Chondrocyte (in vitro differentiated cells): ENCODE measurements at regions not wholly inside any gene's neighbourhood (a gene's known extent, or its start where the extent isn't known, plus 50 kb on each side); places are given as distances from the start of the nearest gene placed in this dataset.

Experiments used
- DNase-seq: peaks from one replicate; pipeline ENCODE4 v3.0.0; 2021; ENCODE audit warnings: mixed read lengths, low spot score
- H3K27ac Mint-ChIP-seq: one replicate; pipeline ENCODE4 v1.8.0; 2021; ENCODE audit warnings: mild to moderate bottlenecking, moderate library complexity, mixed read lengths; ENCODE audit not compliant: unreplicated experiment
- H3K27me3 Mint-ChIP-seq: 2 replicates; pipeline ENCODE4 v1.8.0; 2021; ENCODE audit warnings: low read depth, mixed read lengths
- H3K36me3 Mint-ChIP-seq: 2 replicates; pipeline ENCODE4 v1.8.0; 2021; ENCODE audit warnings: low read depth, mixed read lengths
- H3K4me1 Mint-ChIP-seq: 2 replicates; pipeline ENCODE4 v1.8.0; 2021; ENCODE audit warnings: low read depth, mild to moderate bottlenecking, mixed read lengths
- H3K4me3 Mint-ChIP-seq: one replicate; pipeline ENCODE4 v1.8.0; 2021; ENCODE audit warnings: mild to moderate bottlenecking, moderate library complexity, mixed read lengths; ENCODE audit not compliant: unreplicated experiment
- H3K9me3 Mint-ChIP-seq: 2 replicates; pipeline ENCODE4 v1.8.0; 2021; ENCODE audit warnings: low read depth, mixed read lengths
- TF ChIP-seq, protein P1 (sequence below): fragments of 200-600 bp; sonication (generic); IDR thresholded peaks from 2 replicates; pipeline ENCODE4 v1.5.0; 2021; ENCODE audit warnings: antibody characterized with exemption, mild to moderate bottlenecking, moderate library complexity

DNA sequence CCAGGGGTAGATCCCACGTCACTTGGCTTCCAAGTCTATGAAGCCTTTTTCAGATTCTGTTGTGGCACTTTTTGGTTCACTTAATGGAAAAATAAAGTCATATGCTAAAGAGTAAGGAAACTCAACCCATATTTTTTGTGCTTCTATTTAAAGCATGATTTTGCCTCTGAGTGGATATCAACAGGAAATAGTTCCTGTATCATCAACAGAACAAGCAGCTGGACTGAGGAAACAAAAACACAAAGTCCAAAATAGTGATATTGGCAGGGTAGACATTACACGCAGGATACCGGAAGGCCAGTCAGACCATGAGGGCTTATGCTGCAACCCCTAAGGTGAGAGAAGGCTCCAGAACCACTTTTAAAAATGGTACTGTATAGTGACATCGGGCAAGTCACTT lies 248.3 kb upstream of the ANO5 start:
- Mint-ChIP-seq H3K9me3 (no peaks in the 10 kb centered on the region), H3K27me3 (no peaks in the 10 kb centered on the region), H3K27ac (no peak overlapping the region), H3K4me1 (no peaks in the 10 kb centered on the region), H3K4me3 (no peak overlapping the region), H3K36me3 (no peaks in the 10 kb centered on the region)
- no peak for DNase-seq
- TF ChIP-seq, protein P1, sequence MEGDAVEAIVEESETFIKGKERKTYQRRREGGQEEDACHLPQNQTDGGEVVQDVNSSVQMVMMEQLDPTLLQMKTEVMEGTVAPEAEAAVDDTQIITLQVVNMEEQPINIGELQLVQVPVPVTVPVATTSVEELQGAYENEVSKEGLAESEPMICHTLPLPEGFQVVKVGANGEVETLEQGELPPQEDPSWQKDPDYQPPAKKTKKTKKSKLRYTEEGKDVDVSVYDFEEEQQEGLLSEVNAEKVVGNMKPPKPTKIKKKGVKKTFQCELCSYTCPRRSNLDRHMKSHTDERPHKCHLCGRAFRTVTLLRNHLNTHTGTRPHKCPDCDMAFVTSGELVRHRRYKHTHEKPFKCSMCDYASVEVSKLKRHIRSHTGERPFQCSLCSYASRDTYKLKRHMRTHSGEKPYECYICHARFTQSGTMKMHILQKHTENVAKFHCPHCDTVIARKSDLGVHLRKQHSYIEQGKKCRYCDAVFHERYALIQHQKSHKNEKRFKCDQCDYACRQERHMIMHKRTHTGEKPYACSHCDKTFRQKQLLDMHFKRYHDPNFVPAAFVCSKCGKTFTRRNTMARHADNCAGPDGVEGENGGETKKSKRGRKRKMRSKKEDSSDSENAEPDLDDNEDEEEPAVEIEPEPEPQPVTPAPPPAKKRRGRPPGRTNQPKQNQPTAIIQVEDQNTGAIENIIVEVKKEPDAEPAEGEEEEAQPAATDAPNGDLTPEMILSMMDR = no peak

DNA sequence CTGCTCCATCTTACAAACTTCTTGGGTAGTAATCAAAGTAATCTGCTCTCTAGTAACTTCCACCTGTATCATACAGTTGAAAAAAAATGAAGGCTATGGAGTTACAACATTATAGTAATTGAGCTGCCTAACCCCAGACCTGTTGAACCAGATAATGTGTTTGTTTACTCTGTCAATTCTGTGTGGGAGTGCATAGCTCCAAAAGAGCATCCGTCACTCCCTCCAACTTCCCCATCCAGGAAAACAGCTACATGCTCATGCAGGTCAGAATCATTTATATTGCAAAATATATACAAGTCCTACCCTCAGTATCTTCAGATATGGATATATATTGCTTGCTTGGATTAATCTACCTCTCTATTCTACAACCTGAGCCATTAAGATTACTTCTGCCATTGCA lies 244.0 kb upstream of the ANO5 start:
- H3K9me3 Mint-ChIP-seq = peaks cover 4% of the 10 kb centered on the region

DNA sequence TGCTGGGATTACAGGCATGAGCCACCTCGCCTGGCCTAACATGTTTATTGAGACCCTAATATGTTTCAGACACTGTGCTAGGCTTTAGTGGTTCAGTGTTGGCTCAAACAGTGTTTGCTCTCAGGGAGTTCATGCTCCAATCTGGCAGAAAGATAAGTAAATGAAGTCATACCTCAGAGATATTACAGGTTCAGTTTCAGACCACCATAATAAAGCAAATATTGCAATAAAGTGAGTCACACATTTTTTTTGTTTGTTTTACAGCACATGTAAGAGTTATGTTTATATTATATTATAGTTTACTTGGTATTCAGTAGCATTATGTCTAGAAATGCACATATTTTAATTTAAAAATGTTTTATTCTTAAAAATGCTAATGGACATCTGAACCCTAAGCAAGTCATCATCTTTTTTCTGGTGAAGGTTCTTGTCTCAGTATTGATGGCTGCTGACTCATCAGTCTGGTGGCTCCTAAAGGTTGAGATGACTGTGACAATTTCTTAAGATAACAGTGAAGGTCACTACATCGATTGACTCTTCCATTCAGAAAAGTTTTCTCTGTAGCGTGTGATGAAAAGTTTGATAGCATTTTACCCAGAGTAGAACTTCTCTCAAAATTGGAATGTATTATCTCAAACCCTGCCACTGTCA lies 243.0 kb upstream of the ANO5 start:
- Mint-ChIP-seq H3K4me1 (no peaks in the 10 kb centered on the region), H3K27me3 (no peaks in the 10 kb centered on the region), H3K4me3 (no peak overlapping the region), H3K9me3 (peaks cover 11% of the 10 kb centered on the region), H3K36me3 (no peaks in the 10 kb centered on the region), H3K27ac (no peak overlapping the region)
- no peak for DNase-seq
- TF ChIP-seq, protein P1 = no peak

More for the DNA sequence above, 244.0 kb upstream of the ANO5 start:
- TF ChIP-seq, protein P1 = no peak
- no peaks in the 10 kb centered on the region for H3K36me3 Mint-ChIP-seq
- no peaks in the 10 kb centered on the region for H3K27me3 Mint-ChIP-seq
- H3K4me3 Mint-ChIP-seq = no peak overlapping the region
- no peaks in the 10 kb centered on the region for H3K4me1 Mint-ChIP-seq
- no peak for DNase-seq
- no peak overlapping the region for H3K27ac Mint-ChIP-seq

DNA sequence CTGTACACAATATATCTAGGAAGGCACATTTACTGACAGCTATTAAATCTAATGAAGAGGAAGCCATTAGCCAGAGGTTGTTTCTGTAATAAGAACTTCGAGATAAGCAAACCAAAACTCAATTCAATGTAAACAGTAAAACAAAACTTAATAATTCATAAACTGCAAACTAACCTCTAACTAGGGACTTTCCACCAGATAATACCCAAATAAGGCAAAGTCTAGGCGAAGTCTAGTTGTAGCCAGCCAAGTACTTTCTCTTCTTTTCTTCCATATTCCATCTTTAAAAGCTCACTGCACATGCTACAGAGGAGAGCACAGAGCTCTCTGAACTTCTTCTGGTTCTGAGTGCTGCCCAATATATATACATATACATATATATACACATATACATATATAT lies 229.9 kb upstream of the ANO5 start:
- Mint-ChIP-seq H3K36me3 (no peaks in the 10 kb centered on the region), H3K9me3 (peaks cover 7% of the 10 kb centered on the region), H3K27me3 (peaks cover 2% of the 10 kb centered on the region), H3K27ac (no peak overlapping the region), H3K4me1 (no peaks in the 10 kb centered on the region), H3K4me3 (no peak overlapping the region)
- TF ChIP-seq, protein P1 = no peak
- DNase-seq = no peak

DNA sequence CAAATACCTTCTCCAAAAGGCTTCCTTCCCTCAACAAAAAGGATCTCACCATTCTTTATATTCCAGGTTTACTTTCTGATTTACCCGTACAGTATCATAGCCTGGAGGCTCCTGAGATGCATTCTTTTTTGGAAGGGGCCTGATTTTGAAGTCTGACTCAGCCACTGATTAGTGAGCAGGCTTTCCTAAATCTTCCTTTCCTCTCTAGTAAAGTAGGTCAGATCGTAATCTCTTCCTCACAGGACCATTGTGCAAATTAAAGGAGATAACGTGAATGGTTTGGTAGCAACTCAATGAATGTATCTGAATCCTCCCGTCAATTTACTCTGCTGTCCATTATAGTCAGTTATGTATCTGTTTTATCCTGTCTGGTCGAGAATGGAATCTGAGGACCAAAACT lies 227.7 kb upstream of the ANO5 start:
- no peak for DNase-seq
- H3K36me3 Mint-ChIP-seq = no peaks in the 10 kb centered on the region
- H3K27me3 Mint-ChIP-seq = peaks cover 2% of the 10 kb centered on the region
- H3K27ac Mint-ChIP-seq = no peak overlapping the region
- peaks cover 1% of the 10 kb centered on the region for H3K9me3 Mint-ChIP-seq
- no peaks in the 10 kb centered on the region for H3K4me1 Mint-ChIP-seq
- no peak overlapping the region for H3K4me3 Mint-ChIP-seq
- TF ChIP-seq, protein P1 = no peak
